ENCODE measurements at regions not wholly inside any gene's neighbourhood (a gene's known extent, or its start where the extent isn't known, plus 50 kb on each side); places are given as distances from the start of the nearest gene placed in this dataset.

DNA sequence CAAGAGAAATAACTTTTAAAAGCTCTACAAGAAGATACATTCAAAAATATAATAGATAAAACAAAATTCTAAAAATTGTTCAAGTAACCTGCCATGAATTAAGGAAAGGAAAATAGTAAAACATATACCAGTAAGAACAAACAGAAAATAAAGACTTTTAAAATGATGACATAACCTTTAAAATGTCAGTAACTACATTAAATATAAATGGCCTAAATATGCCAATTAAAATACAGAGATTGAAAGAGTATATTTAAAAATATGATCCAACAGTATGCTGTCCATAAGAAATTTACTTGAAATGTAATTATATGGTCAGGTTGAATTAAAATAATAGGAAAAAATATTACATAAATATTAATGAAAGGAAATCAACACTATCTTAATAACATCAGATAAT, 911.7 kb upstream of the POU3F3 start:
- TF ChIP-seq, protein P1, sequence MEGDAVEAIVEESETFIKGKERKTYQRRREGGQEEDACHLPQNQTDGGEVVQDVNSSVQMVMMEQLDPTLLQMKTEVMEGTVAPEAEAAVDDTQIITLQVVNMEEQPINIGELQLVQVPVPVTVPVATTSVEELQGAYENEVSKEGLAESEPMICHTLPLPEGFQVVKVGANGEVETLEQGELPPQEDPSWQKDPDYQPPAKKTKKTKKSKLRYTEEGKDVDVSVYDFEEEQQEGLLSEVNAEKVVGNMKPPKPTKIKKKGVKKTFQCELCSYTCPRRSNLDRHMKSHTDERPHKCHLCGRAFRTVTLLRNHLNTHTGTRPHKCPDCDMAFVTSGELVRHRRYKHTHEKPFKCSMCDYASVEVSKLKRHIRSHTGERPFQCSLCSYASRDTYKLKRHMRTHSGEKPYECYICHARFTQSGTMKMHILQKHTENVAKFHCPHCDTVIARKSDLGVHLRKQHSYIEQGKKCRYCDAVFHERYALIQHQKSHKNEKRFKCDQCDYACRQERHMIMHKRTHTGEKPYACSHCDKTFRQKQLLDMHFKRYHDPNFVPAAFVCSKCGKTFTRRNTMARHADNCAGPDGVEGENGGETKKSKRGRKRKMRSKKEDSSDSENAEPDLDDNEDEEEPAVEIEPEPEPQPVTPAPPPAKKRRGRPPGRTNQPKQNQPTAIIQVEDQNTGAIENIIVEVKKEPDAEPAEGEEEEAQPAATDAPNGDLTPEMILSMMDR (IDR thresholded peaks at IDR 0.05) = no peak
- TF ChIP-seq POLR2A (IDR thresholded peaks at IDR 0.05) = no peak
